Smooth muscle cell (in vitro differentiated cells): ENCODE measurements at regions not wholly inside any gene's neighbourhood (a gene's known extent, or its start where the extent isn't known, plus 50 kb on each side); places are given as distances from the start of the nearest gene placed in this dataset.

Experiments used
- DNase-seq: peaks from one replicate; lab custom pipeline; 2025; ENCODE audit not compliant: unreplicated experiment; lab: John Stamatoyannopoulos, UW
- H2AFZ ChIP-seq: fragments of 200-600 bp; sonication (generic); 2 replicates; pipeline ENCODE4 v1.6.0; 2016; ENCODE audit warnings: antibody characterized with exemption, low read depth, mild to moderate bottlenecking
- H3F3A ChIP-seq: fragments of 200-600 bp; sonication (generic); 2 replicates; pipeline ENCODE4 v1.6.0; 2017; ENCODE audit warnings: antibody characterized with exemption, low read depth
- H3K27ac ChIP-seq: fragments of 200-600 bp; sonication (generic); 2 replicates; pipeline ENCODE4 v1.5.1; 2016; ENCODE audit warnings: low read depth, mild to moderate bottlenecking
- H3K27me3 ChIP-seq: fragments of 200-600 bp; sonication (generic); 2 replicates; pipeline ENCODE4 v1.6.1; 2016; ENCODE audit warnings: low read depth, mild to moderate bottlenecking
- H3K36me3 ChIP-seq: fragments of 200-600 bp; sonication (generic); 2 replicates; pipeline ENCODE4 v1.5.1; 2016; ENCODE audit warnings: low read depth
- H3K4me1 ChIP-seq: fragments of 200-600 bp; sonication (generic); 2 replicates; pipeline ENCODE4 v1.5.1; 2016; ENCODE audit warnings: low read depth
- H3K4me2 ChIP-seq: fragments of 200-600 bp; sonication (generic); 2 replicates; pipeline ENCODE4 v1.6.0; 2016; ENCODE audit warnings: mild to moderate bottlenecking
- H3K4me3 ChIP-seq: fragments of 200-600 bp; sonication (generic); 2 replicates; pipeline ENCODE4 v1.5.1; 2016; ENCODE audit warnings: mild to moderate bottlenecking
- H3K79me2 ChIP-seq: fragments of 200-600 bp; sonication (generic); 2 replicates; pipeline ENCODE4 v1.6.0; 2016; ENCODE audit warnings: low read depth, mild to moderate bottlenecking
- H3K9ac ChIP-seq: fragments of 200-600 bp; sonication (generic); 2 replicates; pipeline ENCODE4 v1.6.0; 2016; ENCODE audit warnings: low read depth
- H3K9me3 ChIP-seq: fragments of 200-600 bp; sonication (generic); replicated peaks from 2 replicates; pipeline ENCODE4 v1.5.1; 2016; ENCODE audit warnings: low read depth
- H4K20me1 ChIP-seq: fragments of 200-600 bp; sonication (generic); 2 replicates; pipeline ENCODE4 v1.6.0; 2016; ENCODE audit warnings: low read depth
- CTCF ChIP-seq: fragments of 200-600 bp; sonication (generic); IDR thresholded peaks from 2 replicates; pipeline ENCODE4 v1.5.1; 2017; ENCODE audit warnings: borderline replicate concordance, mild to moderate bottlenecking, antibody characterized with exemption; ENCODE audit not compliant: insufficient read depth, poor library complexity, severe bottlenecking
- WGBS: methylation state at CpG from one replicate; pipeline ENCODE4 v1.1.7; 2016; ENCODE audit warnings: low lambda C conversion rate; 5-methylcytosine and 5-hydroxymethylcytosine counted together

GRCh38 chr4:131526686-131527085, 1622.4 kb upstream of the PCDH10 start:
- Histone ChIP-seq H3K9ac (no peak overlapping the region), H3K4me1 (no peaks in the 10 kb centered on the region), H3K79me2 (no peaks in the 10 kb centered on the region), H3K4me2 (no peak overlapping the region), H4K20me1 (no peaks in the 10 kb centered on the region), H3K9me3 (no peaks in the 10 kb centered on the region), H3K27ac (no peak overlapping the region), H3K36me3 (no peaks in the 10 kb centered on the region), H3K27me3 (no peaks in the 10 kb centered on the region), H3K4me3 (no peak overlapping the region), H3F3A (no peaks in the 10 kb centered on the region), H2AFZ (peak overlapping the region; percentile 30)
- no peak for TF ChIP-seq CTCF
- no peak for DNase-seq
- 74% methylated on average over 1 of the region's 1 CpG for WGBS

GRCh38 chr4:131531087-131531486, 1618.0 kb upstream of the PCDH10 start:
- Histone ChIP-seq H3K9me3 (no peaks in the 10 kb centered on the region), H3K4me3 (no peak overlapping the region), H3K4me1 (no peaks in the 10 kb centered on the region), H3K27ac (no peak overlapping the region), H3K9ac (no peak overlapping the region), H3K27me3 (no peaks in the 10 kb centered on the region), H3K79me2 (no peaks in the 10 kb centered on the region), H3K4me2 (no peak overlapping the region), H3K36me3 (no peaks in the 10 kb centered on the region), H2AFZ (no peak overlapping the region), H3F3A (no peaks in the 10 kb centered on the region), H4K20me1 (no peaks in the 10 kb centered on the region)
- TF ChIP-seq CTCF = no peak
- WGBS = 88% methylated on average over 6 of the region's 6 CpGs
- DNase-seq = no peak

GRCh38 chr4:131534944-131535645, 1614.0 kb upstream of the PCDH10 start:
- H3K4me1 ChIP-seq = no peaks in the 10 kb centered on the region
- no peaks in the 10 kb centered on the region for H3K36me3 ChIP-seq
- no peak overlapping the region for H3K4me3 ChIP-seq
- no peaks in the 10 kb centered on the region for H4K20me1 ChIP-seq
- no peak overlapping the region for H3K27ac ChIP-seq
- no peak for TF ChIP-seq CTCF
- WGBS = 82% methylated on average over 7 of the region's 7 CpGs
- H3K4me2 ChIP-seq = no peak overlapping the region
- H2AFZ ChIP-seq = no peak overlapping the region
- no peaks in the 10 kb centered on the region for H3K27me3 ChIP-seq
- no peaks in the 10 kb centered on the region for H3K79me2 ChIP-seq
- H3F3A ChIP-seq = no peaks in the 10 kb centered on the region
- no peaks in the 10 kb centered on the region for H3K9me3 ChIP-seq
- DNase-seq = no peak
- no peak overlapping the region for H3K9ac ChIP-seq

GRCh38 chr4:131540256-131540655, 1608.8 kb upstream of the PCDH10 start:
- Histone ChIP-seq H3K9ac (no peak overlapping the region), H2AFZ (no peak overlapping the region), H3K27me3 (no peaks in the 10 kb centered on the region), H3K4me1 (no peaks in the 10 kb centered on the region), H3K4me3 (no peak overlapping the region), H3K4me2 (no peak overlapping the region), H3F3A (no peaks in the 10 kb centered on the region), H3K79me2 (no peaks in the 10 kb centered on the region), H4K20me1 (no peaks in the 10 kb centered on the region), H3K27ac (no peak overlapping the region), H3K9me3 (no peaks in the 10 kb centered on the region), H3K36me3 (no peaks in the 10 kb centered on the region)
- no peak for TF ChIP-seq CTCF
- WGBS = 93% methylated on average over 3 of the region's 3 CpGs
- no peak for DNase-seq
